ENCODE measurements at regions not wholly inside any gene's neighbourhood (a gene's known extent, or its start where the extent isn't known, plus 50 kb on each side); places are given as distances from the start of the nearest gene placed in this dataset.
"Not testable (repeated sequence)": the region's sequence is repeated elsewhere in the genome, so short reads cannot be mapped to it uniquely, and the experiment has no call there.

- no peak for DNase-seq
- H3K4me1 Mint-ChIP-seq (ENCODE audit: low read depth), result peaks cover 16% of the 10 kb centered on the region
- no peak overlapping the region for H3K27ac Mint-ChIP-seq
- no peak overlapping the region for H3K4me3 Mint-ChIP-seq
- CTCF ChIA-PET, result interaction anchor here (1.3 to 1.9 kb wide), 3 partner anchors 120 to 257 kb away, joined by 3 to 6 read pairs (median 5); partner anchors contain the start of gene RASGEF1B
- intact Hi-C loops (cut with micrococcal nuclease), result loop anchor here (2.0 to 10.0 kb wide), 3 partner anchors 101 to 251 kb away; no protein-coding TSS in a partner anchor
- POLR2A ChIA-PET, result no interaction called here
- peaks cover 4% of the 10 kb centered on the region for H3K27me3 Mint-ChIP-seq
- no peaks in the 10 kb centered on the region for H3K36me3 Mint-ChIP-seq
- H3K9me3 Mint-ChIP-seq, result no peaks in the 10 kb centered on the region
Measured at GRCh38 chr4:81723927-81724587, 252.3 kb upstream of the RASGEF1B start.

- intact Hi-C loops (cut with micrococcal nuclease), result loop anchor here (10.0 kb wide), 1 partner anchor 102 kb away; no protein-coding TSS in a partner anchor
- Mint-ChIP-seq H3K36me3 (no peaks in the 10 kb centered on the region), H3K27ac (no peak overlapping the region), H3K9me3 (no peaks in the 10 kb centered on the region), H3K4me3 (no peak overlapping the region), H3K4me1 (ENCODE audit: low read depth) (peaks cover 16% of the 10 kb centered on the region), H3K27me3 (peaks cover 4% of the 10 kb centered on the region)
- ChIA-PET CTCF (interaction anchor here (1.7 kb wide), 1 partner anchor 256 kb away, joined by 5 read pairs; no protein-coding TSS in a partner anchor), POLR2A (no interaction called here)
- no peak for DNase-seq
Measured at GRCh38 chr4:81723019-81723884, 251.5 kb upstream of the RASGEF1B start.

- Mint-ChIP-seq H3K4me1 (ENCODE audit: low read depth) (peaks cover 16% of the 10 kb centered on the region), H3K27ac (no peak overlapping the region), H3K4me3 (no peak overlapping the region), H3K36me3 (no peaks in the 10 kb centered on the region), H3K27me3 (peaks cover 5% of the 10 kb centered on the region), H3K9me3 (no peaks in the 10 kb centered on the region)
- POLR2A ChIA-PET, result no interaction called here
- intact Hi-C loops (cut with micrococcal nuclease), result loop anchor here (10.0 kb wide), 1 partner anchor 102 kb away; no protein-coding TSS in a partner anchor
- DNase-seq, result no peak
- CTCF ChIA-PET, result no interaction called here
Measured at GRCh38 chr4:81722290-81722851, 250.7 kb upstream of the RASGEF1B start.

- no peaks in the 10 kb centered on the region for H3K36me3 Mint-ChIP-seq
- H3K9me3 Mint-ChIP-seq, result no peaks in the 10 kb centered on the region
- CTCF ChIA-PET, result no interaction called here
- H3K27ac Mint-ChIP-seq, result no peak overlapping the region
- H3K4me3 Mint-ChIP-seq, result no peak overlapping the region
- peaks cover 28% of the 10 kb centered on the region for H3K27me3 Mint-ChIP-seq
- DNase-seq, result no peak
- H3K4me1 Mint-ChIP-seq (ENCODE audit: low read depth), result no peaks in the 10 kb centered on the region
- POLR2A ChIA-PET, result no interaction called here
- intact Hi-C loops (cut with micrococcal nuclease), result no loop called here
Measured at GRCh38 chr4:81715757-81716156, 244.1 kb upstream of the RASGEF1B start.

GRCh38 chr4:81715357-81715756 is 243.7 kb upstream of the RASGEF1B start:
- intact Hi-C loops (cut with micrococcal nuclease); POLR2A ChIA-PET; H3K4me3 Mint-ChIP-seq; H3K27ac Mint-ChIP-seq; H3K36me3 Mint-ChIP-seq; H3K9me3 Mint-ChIP-seq; DNase-seq; H3K4me1 Mint-ChIP-seq (ENCODE audit: low read depth): not testable (repeated sequence)
- CTCF ChIA-PET, result interaction anchor here (0.6 kb wide), 1 partner anchor 93 kb away, joined by 3 read pairs; no protein-coding TSS in a partner anchor
- H3K27me3 Mint-ChIP-seq, result peaks cover 28% of the 10 kb centered on the region

GRCh38 chr4:81714291-81714690 is 242.6 kb upstream of the RASGEF1B start:
- intact Hi-C loops (cut with micrococcal nuclease), result no loop called here
- CTCF ChIA-PET, result interaction anchor here (1.1 kb wide), 1 partner anchor 243 kb away, joined by 3 read pairs; the partner anchor contains the start of gene RASGEF1B
- H3K4me3 Mint-ChIP-seq, result no peak overlapping the region
- H3K27ac Mint-ChIP-seq, result no peak overlapping the region
- no peak for DNase-seq
- peaks cover 28% of the 10 kb centered on the region for H3K27me3 Mint-ChIP-seq
- POLR2A ChIA-PET, result no interaction called here
- no peaks in the 10 kb centered on the region for H3K9me3 Mint-ChIP-seq
- no peaks in the 10 kb centered on the region for H3K4me1 Mint-ChIP-seq (ENCODE audit: low read depth)
- H3K36me3 Mint-ChIP-seq, result no peaks in the 10 kb centered on the region

GRCh38 chr4:81712714-81713113 is 241.0 kb upstream of the RASGEF1B start:
- no peaks in the 10 kb centered on the region for H3K9me3 Mint-ChIP-seq
- no peaks in the 10 kb centered on the region for H3K36me3 Mint-ChIP-seq
- H3K4me1 Mint-ChIP-seq (ENCODE audit: low read depth), result no peaks in the 10 kb centered on the region
- no peak for DNase-seq
- intact Hi-C loops (cut with micrococcal nuclease), result no loop called here
- no peak overlapping the region for H3K4me3 Mint-ChIP-seq
- POLR2A ChIA-PET, result no interaction called here
- peaks cover 24% of the 10 kb centered on the region for H3K27me3 Mint-ChIP-seq
- CTCF ChIA-PET, result no interaction called here
- no peak overlapping the region for H3K27ac Mint-ChIP-seq

GRCh38 chr4:81704461-81704860 is 232.8 kb upstream of the RASGEF1B start:
- POLR2A ChIA-PET, result no interaction called here

GRCh38 chr4:81700189-81700588 is 228.5 kb upstream of the RASGEF1B start:
- Mint-ChIP-seq H3K27me3 (no peaks in the 10 kb centered on the region), H3K9me3 (no peaks in the 10 kb centered on the region), H3K36me3 (no peaks in the 10 kb centered on the region), H3K4me3 (no peak overlapping the region), H3K27ac (no peak overlapping the region), H3K4me1 (ENCODE audit: low read depth) (no peaks in the 10 kb centered on the region)
- ChIA-PET POLR2A (no interaction called here), CTCF (no interaction called here)
- DNase-seq, result no peak
- intact Hi-C loops (cut with micrococcal nuclease), result no loop called here

More at GRCh38 chr4:81704461-81704860, 232.8 kb upstream of the RASGEF1B start:
- no peaks in the 10 kb centered on the region for H3K36me3 Mint-ChIP-seq
- CTCF ChIA-PET, result no interaction called here
- no peak overlapping the region for H3K4me3 Mint-ChIP-seq
- H3K9me3 Mint-ChIP-seq, result no peaks in the 10 kb centered on the region
- no peaks in the 10 kb centered on the region for H3K4me1 Mint-ChIP-seq (ENCODE audit: low read depth)
- no peaks in the 10 kb centered on the region for H3K27me3 Mint-ChIP-seq
- intact Hi-C loops (cut with micrococcal nuclease), result no loop called here
- H3K27ac Mint-ChIP-seq, result no peak overlapping the region
- DNase-seq, result no peak

- H3K4me1 Mint-ChIP-seq (ENCODE audit: low read depth), result no peaks in the 10 kb centered on the region
Measured at GRCh38 chr4:81698538-81699296, 227.0 kb upstream of the RASGEF1B start.

GRCh38 chr4:81694176-81694913 is 222.6 kb upstream of the RASGEF1B start:
- Mint-ChIP-seq H3K36me3 (no peaks in the 10 kb centered on the region), H3K4me3 (no peak overlapping the region), H3K4me1 (ENCODE audit: low read depth) (no peaks in the 10 kb centered on the region), H3K27me3 (peaks cover 14% of the 10 kb centered on the region), H3K27ac (no peak overlapping the region), H3K9me3 (no peaks in the 10 kb centered on the region)
- no peak for DNase-seq
- intact Hi-C loops (cut with micrococcal nuclease), result no loop called here
- POLR2A ChIA-PET, result no interaction called here
- CTCF ChIA-PET, result no interaction called here

More at GRCh38 chr4:81698538-81699296, 227.0 kb upstream of the RASGEF1B start:
- Mint-ChIP-seq H3K4me3 (no peak overlapping the region), H3K36me3 (no peaks in the 10 kb centered on the region), H3K27ac (no peak overlapping the region), H3K27me3 (no peaks in the 10 kb centered on the region), H3K9me3 (no peaks in the 10 kb centered on the region)
- ChIA-PET POLR2A (no interaction called here), CTCF (interaction anchor here (1.0 to 1.6 kb wide), 5 partner anchors 10 to 231 kb away, joined by 3 to 6 read pairs (median 3); no protein-coding TSS in a partner anchor)
- DNase-seq, result no peak
- intact Hi-C loops (cut with micrococcal nuclease), result no loop called here

Data from activated CD4-positive, alpha-beta memory T cell treated with anti-CD3 and anti-CD28 coated beads for 36 hours (primary cell).